Hindlimb muscle (tissue), 1 donor: ENCODE measurements at regions not wholly inside any gene's neighbourhood (a gene's known extent, or its start where the extent isn't known, plus 50 kb on each side); places are given as distances from the start of the nearest gene placed in this dataset.

Experiments
- DNase-seq: peaks from one replicate; pipeline ENCODE4 v3.0.0-alpha.2; 2013

DNA sequence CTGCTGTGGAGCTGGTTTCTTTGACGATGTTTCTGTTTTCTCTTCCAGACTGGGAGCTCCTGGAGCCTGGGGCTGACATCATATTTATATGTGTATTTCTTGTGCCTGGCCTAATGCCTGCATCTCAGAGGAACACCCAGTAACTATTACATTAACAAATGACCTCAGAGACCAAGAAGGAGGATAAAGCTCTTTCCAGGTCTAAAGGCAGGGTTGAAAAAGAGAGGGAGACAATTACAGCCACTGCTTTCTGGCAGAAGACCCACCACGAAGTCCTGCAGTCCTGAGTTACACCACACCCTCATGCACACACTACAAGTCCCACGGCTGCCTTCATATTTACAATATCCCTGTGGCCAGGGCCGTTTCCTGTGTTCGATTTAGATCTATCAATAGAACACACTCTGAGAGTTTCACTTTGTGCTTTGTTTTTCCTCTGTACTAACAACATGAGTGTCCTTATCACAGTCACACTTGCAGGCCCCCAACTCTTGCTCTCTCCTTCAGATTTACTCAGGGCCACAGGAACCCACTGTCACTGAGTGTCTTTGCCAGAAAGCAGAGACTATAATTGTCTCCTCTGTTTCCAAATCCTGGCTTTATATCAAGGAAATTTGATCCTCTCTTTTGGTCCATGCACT, 535.5 kb downstream of the MID1IP1 start:
- DNase-seq, result peak; percentile 65

DNA sequence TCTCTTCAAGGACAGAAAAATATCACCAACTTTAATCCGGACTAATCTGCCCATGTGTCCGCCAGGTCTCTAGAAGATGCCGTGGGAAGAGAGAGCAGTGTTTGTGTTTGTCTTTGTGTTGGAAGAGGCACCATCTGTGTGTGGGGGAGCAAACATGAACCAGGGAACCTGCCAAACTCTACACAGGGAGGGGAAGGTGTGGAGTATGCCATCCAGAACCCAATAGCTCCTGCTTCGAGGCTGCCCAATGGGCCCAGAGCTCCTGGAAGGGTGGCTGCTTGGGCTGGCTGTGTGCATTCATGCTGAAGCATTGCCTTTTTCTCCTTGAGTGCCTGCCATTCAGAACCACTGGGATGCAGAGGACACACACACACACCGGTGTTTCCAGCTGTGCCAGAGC, 536.2 kb downstream of the MID1IP1 start:
- DNase-seq, result no peak

DNA sequence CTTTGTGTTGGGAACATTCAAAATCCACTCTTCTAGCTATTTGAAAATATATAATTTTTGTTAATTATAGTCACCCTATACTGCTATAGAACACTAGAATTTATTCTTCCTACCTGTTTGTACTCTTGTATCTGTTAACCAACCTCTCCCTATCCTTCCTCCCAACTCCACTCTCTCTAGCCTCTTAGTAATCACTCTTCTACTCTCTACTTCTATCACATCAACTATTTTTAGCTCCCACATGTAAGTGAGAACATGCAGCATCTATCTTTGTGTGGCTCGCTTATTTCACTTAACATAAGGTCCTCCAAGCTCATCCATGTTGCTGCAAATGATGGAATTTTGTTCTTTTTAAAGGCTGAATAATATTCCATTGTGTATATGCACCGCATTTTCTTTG, 537.3 kb downstream of the MID1IP1 start:
- no peak for DNase-seq

DNA sequence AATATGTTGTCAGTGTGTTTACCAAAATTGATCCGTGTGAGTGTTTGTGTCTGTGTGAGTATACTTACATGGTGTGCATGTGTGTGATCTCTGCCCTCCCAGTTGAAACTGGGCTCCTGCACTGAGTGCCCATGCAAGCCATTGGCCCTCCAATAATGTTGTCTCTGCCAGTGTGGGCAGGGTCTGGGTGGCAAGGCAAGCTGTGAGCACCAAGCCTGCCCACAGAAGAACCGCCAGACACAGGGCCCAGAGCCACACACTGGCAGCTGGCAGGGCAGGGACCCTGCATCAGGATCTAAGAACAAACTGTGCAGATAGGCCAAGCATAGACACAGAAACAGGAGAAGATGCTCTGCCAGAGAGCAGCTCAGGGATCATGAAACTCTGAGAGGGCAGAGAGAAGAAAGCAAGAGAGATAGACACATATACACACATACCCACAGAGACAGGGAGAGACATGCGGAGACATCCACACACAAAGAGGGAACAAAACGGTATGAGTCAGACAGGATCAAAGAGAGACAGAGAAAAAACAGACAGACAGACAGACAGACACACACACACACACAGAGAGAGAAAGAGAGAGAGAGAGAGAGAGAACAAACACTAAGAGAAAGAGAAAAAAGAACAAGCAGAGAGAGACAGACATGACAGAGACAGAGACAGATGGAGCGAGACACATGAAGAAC, 555.0 kb downstream of the MID1IP1 start:
- no peak for DNase-seq

DNA sequence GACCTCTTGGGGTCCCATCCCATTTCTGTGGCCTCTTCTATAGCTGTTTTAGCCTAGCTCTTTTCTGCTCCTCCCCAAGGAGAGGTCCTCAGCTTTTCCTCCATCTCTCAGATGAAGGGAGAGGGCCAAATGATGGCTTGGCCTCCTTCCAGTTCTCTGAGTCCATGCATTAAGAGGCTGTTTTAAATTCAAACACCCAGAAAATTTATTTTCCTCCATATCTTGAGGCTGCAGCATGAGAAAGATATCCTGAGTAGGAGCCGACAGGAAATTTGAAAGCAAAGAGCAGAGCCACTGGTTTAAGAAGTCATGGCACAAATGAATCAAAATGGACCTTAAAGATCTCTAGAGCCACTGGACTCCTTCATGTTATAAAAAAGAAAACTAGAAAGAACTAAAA, 558.8 kb downstream of the MID1IP1 start:
- DNase-seq, result no peak

DNA sequence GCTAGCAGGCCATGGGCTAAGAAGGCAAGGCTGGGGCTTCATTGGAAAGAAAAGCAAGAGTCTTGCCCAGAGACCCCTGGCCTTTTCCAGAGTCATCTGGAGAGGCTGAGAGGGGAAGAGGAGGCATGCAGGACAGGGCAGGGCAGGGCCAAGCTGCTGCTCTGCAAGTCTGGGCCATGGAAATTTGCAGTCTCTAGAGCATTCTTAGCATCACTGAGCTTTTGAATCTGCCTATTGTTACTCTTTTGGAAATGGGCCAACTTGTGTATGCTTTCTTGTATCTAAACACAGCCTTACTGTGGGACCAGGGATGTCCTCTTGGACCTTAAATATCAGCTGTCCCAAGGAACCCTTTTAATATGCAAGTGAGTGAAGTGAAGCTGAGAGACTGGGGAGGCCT, 560.5 kb downstream of the MID1IP1 start:
- DNase-seq, result no peak

DNA sequence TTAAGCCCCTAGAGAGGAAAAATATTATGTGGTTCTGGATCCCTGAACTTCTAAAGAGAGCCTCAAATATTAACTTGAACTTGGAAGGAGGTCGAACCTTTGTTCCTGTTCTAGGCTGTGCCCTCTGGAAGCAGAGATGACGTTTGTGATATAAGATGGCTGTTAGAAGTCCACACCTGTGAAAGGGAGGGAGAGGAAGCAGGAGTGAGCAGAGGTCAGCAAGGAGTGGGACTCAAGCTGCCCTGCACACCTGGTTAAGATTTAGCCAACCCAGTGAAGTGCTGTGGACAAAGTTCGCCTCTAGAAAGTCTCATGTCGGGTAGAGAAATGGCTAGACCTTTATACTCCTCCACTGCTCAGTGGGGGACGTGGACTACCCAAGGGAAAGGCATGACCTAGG, 566.2 kb downstream of the MID1IP1 start:
- no peak for DNase-seq

DNA sequence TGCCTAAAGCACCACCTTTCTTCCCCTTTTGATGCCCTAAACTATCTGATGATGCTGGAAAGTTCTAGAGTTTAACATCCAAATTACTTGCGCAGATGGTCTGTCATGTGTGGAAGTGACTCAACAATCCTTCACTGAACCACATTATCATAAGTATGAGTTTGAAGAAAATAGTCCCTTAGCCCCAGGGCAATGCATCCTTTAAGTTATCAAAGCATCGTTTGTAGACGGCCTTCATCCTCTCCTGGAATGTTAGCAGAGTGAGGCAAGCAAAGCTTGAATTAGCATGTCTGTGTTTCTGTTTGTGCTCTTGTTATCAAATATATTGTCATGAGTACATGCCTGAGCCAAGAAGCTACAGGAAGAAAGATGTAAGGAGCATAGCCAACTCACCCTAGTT, 570.9 kb downstream of the MID1IP1 start:
- DNase-seq, result no peak

DNA sequence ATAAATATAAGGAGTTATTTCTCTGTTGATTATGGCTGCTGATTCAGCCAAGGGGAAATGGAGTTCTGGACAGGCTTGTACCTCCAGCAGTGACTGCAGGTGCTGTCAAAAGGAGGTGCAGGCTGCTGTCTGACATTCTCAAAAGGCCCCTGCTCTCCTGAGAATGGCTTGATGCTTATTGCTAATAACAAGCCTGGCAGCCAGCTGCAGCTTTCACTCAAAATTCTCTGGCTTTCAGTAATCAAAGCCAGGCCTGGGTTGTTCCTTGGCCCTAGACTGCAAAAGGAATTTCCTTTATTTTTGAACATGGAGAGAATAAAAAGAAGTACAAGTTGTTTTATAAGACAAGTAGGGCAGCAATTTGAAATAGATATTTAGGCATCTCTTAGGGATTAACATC, 575.9 kb downstream of the MID1IP1 start:
- no peak for DNase-seq

DNA sequence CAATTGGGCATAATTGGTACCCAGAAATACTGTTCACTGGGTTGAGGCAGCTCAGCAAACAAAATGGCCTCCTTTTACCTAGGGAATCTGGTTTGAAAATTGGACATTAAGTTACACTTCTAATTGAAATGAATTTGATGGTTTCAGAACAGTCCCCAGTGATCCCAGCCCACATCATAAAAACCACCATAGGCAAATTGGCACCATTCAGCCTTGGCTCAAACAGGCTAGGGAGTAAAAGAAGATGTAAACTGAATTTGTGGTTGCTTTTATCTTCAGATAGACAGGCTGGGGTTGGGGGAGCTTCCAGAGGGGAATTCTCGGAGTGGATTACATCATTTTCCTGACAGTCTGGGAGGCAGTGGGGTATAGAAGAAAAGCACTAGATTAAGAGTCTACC, 576.5 kb downstream of the MID1IP1 start:
- DNase-seq, result no peak

DNA sequence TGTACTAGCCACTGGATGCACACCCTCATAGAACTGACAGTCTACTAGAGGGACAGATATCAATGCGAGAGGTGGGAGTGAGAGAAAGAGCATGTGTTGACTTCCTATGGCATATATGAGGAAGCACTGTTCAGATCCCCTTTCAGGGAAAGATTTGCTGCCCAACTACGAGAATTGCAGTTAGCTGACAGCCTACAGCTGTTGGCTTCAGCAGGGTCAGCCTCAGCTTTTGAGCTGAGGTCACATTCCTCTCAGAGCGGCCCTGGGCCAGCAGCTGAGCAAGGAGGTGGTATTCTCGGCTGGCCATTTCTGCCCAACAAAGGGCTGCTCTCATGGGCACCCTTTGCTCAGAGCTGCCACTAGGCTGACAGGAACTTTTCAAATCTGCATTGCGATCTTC, 580.2 kb downstream of the MID1IP1 start:
- no peak for DNase-seq

DNA sequence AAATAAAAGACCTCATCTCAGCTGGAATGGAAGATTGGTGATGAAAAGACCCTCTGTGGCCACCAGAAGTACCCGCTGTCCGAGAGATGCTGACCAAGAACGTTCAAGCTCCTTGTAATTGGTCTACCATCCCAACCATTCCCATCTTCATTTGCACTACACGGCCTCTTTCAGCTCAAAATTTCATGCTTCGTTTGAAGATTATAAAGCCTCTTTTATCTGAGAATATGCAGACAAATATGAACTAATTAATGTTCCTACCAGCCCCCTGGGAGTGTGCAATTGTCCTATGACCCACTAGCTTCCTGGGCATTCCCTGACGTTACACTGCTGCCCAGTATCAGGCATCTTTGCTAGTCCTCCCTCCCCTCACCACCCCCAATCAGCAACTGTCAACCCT, 583.7 kb downstream of the MID1IP1 start:
- DNase-seq, result no peak

DNA sequence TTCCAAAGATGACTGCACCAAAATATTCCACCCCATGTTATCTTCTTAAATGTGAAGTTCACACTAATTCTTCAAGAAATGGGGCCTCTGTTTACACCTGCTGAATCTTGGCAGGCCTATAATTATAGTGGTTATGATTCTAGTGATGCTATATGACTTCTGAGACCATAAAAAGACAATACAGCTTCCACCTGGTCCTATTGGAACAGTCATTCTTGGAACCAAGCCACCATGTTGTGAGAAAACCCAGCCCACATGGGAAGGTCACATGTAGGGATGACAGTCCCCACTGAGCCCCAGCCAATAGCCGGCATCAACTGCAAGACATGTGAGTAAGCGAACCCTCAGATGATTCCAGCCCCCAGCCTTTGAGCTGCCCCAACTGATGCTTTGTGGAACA, 587.5 kb downstream of the MID1IP1 start:
- DNase-seq, result no peak

DNA sequence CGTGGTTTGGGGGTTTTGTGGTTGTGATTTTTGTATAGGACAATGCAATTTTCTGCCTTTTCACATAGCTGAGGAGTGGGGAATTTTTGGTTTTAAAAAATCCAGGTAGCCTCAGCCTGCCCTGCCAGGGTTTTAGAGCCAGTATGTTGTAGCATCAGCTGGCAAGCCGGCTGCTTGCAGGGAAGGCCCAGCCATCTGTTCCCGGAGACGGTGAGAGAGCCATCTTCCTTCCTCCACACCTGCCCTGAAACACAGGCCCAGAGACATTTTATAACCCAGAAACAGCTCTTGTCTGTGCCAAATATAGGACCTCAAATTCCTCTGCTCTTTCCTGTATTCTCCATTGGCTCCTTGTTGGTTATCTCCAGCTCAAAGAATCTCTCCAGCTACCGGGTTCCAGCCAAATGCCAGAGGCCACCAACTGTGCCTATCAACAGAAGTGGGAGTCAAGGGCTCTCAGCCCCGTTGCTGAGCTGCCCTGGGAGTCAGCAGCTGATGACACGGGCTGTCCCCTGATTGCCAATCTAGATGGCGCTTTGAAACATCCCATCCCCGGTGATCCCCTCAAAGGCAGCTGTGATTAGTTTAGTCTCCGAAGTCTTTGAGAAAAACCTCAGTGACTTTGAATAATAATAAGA, 595.2 kb downstream of the MID1IP1 start:
- no peak for DNase-seq

DNA sequence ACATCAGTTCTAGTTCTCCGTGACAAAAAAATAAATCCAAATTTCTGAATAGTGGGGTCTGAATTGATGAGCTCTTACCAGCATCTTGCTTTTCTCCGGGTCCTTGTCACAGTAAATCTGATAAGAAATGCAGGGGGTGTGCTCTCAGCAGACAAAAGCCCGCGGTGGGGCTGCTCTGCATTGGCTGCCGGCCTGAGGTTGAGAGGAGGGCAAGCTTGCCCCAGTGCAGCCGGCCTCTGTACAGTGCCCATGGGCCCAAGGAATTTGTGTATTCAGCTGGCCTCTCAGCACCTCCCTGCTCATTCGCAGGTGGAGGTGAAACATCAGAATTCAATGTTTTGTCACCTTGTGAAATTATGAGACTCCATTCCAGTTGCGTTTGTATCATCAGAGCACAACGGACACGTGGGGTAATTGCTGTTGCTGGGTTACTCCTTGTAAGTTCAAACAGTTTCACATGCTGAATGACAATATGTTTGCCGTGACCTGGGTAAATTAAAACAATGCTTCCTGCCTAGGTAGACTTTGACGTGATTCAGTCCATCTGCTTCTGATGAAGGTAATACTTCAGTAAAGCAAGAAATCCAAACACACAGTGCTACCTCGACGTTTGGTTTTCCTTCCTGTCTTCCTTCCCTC, 596.4 kb downstream of the MID1IP1 start:
- DNase-seq, result no peak

DNA sequence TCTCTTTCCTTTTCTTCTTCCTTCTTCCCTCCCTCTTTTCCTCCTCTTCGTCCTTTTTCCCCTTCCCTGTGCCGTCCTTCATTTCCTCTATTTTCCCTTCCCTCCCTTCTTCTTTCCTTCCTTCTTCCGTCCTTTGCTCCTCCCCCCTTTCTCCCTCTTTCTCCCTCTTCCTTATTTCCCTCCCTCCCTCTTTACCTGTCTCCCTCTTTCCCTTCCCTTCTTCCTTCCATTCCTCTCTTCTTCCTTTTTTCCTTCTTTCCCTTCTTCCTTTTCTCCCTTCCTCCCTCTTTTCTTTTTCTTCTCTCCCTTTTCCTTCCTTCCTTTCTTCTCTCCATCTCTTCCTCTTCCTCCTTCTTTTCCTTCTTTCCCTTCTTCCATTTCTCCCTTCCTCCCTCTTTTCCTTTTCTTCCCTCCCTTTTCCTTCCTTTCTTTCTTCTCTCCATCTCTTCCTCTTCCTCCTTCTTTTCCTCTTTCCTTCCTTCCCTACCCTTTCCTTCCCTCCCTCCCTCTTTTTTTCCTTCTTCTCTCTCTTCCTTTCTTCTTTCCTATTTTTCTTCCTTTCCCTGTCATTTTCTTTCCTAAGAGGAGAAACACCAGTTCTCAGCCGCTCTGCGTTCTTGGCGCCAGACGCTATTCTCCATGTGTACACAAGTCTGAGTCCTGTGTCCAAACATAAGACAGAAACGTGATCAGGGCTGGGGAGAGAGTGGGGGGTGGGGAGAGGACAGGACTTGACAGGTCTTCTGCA, 597.1 kb downstream of the MID1IP1 start:
- no peak for DNase-seq

DNA sequence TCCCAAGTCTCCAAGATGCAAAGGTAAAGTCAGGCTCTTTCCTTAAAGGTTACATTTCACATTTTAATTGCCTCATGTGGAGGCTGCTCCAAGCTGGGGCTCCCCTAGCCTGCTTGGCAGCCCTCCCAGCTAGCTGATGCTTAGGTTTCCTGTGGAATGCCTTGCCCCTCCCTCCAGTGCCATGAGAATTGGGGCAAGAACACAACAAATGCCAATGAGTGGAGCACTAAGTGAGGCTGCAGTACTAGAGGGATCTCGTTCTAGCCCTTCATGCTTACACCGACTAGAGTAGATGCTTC, 597.7 kb downstream of the MID1IP1 start:
- no peak for DNase-seq

DNA sequence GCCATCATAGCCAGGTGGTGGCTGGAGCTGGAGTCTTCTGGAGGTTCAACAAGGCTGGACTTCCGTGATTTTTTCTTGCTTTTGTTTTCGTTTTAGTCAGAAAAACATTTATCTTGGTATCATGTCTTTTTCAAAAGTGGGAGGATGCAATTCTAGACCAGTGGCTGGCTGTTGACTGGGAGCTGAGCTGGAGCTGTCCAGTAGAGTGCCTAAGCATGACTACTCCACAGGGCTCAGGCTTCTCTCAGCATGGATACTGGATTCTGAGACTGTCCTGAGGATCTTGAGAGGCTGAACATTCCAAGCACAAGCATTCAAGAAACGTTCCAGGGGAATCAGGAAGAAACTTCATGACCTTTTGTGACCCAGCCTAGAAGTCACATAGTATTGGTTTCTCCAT, 598.1 kb downstream of the MID1IP1 start:
- DNase-seq, result no peak

DNA sequence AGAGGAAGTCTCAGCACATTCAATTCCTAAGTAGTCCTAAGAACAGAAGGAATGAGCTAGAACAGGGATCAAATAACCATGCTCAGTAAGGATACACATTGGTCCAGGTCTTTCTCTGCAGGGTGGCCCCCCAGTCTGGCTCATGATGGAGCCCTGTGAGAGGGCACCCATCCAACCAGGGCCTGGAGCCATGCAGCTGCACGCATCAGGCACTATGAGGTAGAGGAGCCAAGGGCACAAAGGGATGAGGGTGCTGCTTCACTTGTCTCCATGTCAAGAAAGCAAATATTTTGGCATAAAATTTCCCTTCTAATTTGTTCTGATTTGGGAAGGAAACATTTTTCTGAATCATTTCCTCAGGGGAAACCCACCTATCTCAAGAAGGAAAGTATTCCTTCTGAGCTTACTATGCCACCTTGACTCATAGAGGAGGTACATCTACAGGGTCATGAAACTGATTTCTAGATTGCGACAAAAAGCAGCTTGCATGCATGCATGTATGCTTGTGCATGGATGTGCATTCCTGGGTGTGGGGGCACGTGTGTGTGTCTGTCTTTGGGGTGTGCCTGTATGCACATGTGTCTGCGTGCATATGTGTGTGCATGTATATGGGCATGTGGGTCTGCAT, 600.3 kb downstream of the MID1IP1 start:
- DNase-seq, result no peak

DNA sequence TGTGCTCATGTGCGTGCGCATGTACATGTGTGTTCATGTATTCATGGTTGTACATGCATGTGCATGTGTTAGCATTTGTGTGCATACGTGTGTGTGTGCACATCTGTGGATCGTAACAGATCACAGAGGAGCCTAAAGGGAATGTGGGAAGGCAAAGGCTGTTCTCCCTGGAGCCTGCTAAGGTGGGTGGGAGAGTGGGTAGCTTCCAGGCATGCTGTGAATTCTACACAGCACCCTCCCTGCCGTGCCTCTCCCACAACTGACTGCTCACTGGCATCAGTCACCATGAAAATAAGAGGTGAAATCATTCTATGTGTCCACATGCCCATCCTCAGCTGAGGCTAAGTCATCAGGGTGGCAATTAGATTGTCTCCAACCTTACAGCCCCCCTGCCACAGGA, 600.9 kb downstream of the MID1IP1 start:
- DNase-seq, result no peak

DNA sequence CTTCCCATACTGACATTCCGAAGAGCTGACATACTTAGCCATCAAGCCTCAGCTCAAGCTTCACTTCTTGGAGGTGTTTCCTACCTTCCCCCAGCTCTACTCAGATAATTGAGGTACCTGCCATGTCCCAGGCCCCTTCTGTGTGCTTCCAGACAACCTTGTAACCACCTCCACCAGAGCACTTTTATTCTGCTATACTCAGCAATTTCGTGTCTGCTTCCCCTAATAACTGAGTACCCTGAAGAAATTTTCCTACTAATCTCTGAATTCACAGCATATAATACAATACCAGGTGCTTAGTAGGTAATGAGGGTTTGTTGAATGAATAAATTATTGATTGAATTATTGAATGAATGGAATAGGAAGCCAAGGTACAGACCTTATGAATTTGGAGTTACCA, 605.5 kb downstream of the MID1IP1 start:
- DNase-seq, result no peak

DNA sequence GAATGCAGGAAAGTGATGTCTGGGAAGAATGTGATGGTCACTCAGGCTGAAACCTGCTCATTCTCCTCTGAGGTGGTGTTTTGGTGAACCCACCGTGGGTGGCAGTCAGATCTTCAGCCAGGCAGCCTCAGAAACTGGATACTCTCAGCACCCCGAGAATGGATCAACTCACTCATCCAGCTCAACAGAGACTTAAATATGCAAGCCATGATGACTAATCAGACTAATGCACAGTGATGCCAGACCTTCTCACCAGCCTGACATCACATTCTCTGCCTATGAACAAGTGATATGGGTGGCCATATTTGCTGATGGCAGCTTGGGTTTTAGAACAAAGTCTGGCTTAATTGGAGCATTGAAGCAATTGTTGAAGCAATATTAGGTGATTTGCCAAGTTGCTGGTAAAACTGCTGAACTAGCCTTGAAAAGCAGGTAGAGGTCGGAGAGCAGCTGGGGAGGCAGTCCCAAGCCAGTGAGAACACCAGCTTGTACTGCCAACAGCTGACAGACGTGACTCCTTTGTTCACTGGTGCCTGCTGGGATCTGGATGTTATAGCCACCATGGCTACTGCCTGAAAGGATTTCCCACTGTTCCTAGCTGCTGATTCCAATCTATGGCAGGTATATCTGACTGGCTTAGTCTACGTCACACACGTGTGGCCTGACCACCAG, 608.1 kb downstream of the MID1IP1 start:
- no peak for DNase-seq
